Cerebellar cortex (tissue), 1 donor: ENCODE measurements at regions not wholly inside any gene's neighbourhood (a gene's known extent, or its start where the extent isn't known, plus 50 kb on each side); places are given as distances from the start of the nearest gene placed in this dataset.
"Not testable (repeated sequence)": the region's sequence is repeated elsewhere in the genome, so short reads cannot be mapped to it uniquely, and the experiment has no call there.

Source experiments
- DNase-seq: peaks from one replicate; pipeline ENCODE4 v3.0.0-alpha.2; 2015; ENCODE audit warnings: low spot score

DNA sequence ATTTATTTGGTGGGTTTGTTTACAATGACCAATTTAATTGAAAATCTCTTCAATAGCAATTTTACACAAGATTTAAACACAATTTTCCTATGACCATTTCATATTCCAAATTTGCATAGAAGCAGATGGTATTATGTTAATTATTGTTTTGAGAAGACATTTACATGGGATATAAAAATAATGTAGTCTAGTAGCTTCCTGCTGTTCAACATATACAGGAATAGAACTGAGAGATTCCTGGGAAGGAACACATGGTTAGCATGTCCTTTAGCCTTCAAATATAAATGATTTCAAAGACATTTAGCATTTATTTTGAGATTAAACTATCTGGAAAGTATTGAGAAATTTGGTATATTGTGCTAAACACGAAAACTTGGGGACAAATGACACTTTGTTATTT lies 129.6 kb downstream of the KCNE4 start:
- no peak for DNase-seq

- no peak for DNase-seq
These were observed 130.4 kb downstream of the KCNE4 start for GRCh38 chr2:223182356-223182755.

DNA sequence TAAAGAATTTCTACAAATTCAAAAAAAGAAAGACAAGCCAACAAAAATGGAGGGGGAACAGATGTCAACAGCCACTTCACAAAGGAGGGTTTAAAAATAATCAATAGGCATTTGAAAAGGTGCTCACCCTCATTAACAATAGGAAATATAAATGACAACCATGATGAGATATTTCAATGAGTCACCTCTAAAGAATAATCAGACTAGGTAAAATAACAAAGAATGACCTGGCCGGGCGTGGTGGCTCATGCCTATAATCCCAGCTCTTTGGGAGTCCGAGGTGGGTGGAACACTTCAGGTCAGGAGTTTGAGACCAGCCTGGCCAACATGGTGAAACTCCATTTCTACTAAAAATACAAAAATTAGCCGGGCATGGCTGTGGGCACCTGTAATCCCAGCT lies 133.6 kb downstream of the KCNE4 start:
- DNase-seq, result no peak

GRCh38 chr2:223187256-223187655 lies 135.3 kb downstream of the KCNE4 start:
- DNase-seq, result no peak

DNA sequence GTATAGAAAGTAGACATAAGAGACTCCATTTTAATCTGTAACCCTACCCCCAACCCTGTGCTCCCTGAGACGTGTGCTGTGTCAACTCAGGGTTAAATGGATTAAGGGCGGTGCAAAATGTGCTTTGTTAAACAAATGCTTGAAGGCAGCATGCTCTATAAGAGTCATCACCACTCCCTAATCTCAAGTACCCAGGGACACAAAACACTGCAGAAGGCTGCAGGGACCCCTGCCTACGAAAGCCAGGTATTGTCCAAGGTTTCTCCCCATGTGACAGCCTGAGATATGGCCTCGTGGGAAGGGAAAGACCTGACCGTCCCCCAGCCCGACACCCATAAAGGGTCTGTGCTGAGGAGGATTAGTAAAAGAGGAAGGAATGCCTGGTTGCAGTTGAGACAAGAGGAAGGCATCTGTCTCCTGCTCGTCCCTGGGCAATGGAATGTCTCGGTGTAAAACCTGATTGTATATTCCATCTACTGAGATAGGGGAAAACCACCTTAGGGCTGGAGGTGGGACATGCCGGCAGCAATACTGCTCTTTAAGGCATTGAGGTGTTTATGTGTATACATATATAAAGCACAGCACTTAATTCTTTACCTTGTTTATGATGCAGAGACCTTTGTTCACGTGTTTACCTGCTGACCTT lies 138.7 kb downstream of the KCNE4 start:
- DNase-seq, result not testable (repeated sequence)

- no peak for DNase-seq
These were observed 144.3 kb downstream of the KCNE4 start for GRCh38 chr2:223196331-223196730.

DNA sequence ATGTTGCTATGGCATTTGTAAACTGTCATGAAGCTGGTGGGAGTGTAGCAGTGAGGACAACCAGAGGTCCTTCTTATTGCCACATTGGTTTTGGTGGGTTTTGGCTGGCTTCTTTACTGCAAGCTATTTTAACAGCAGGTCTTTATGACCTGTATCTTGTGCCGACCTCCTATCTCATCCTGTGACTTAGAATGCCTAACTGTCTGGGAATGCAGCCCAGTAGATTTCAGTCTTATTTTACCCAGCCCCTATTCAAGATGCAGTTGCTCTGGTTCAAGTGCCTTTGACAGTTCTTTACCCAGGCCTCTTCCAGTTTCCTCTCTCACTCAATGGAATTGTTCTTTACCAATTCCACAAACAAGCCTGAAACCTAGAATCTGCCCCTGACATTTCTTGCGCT lies 145.1 kb downstream of the KCNE4 start:
- no peak for DNase-seq

DNA sequence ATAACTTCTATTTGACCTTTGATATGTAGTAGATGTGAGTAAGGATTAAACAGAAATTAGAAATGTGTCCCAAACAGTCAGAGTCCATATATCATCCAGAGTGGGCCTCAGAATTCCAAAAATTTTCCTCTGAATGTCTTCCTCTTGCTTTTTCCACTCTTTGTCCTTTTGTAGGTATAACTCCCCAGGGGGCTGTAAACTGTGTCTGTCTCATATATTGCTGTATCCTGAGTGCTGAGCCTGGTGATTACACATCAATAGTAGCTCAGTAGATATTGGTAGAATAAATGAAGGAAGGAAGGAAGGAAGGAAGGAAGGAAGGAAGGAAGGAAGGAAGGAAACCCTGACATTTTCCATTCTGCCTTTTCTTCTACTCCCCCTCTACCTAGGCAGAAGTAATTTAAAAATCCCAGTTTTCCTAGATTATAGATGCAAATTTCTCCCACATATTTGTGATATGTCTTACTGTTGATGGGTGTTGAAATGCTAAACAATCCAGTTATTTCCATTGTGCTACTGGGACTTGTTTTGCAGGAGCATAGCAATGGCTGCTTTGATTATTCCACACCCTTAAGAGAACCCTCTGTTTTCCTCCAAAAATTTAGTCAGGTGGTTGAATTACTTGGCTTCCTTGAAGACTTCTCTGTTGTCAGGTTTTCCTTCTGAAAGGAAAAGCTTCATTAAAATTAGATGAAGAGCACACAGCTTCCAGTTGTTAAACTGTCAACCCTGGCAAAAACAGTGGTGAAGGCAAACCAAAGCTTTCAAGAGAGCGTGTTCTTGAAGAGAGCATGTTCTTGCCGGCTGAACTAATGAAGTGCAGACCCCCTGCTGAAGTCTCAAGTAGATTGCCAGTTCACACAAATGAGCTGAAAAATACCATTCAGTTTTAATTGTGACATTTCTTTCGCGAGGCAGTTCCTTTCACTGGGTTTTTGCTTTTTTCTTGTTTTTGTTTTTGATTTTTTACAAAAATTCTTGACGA lies 147.8 kb downstream of the KCNE4 start:
- no peak for DNase-seq

- no peak for DNase-seq
These were observed 152.3 kb downstream of the KCNE4 start for GRCh38 chr2:223203971-223204929.

- no peak for DNase-seq
These were observed 158.5 kb downstream of the KCNE4 start for GRCh38 chr2:223210489-223210888.

DNA sequence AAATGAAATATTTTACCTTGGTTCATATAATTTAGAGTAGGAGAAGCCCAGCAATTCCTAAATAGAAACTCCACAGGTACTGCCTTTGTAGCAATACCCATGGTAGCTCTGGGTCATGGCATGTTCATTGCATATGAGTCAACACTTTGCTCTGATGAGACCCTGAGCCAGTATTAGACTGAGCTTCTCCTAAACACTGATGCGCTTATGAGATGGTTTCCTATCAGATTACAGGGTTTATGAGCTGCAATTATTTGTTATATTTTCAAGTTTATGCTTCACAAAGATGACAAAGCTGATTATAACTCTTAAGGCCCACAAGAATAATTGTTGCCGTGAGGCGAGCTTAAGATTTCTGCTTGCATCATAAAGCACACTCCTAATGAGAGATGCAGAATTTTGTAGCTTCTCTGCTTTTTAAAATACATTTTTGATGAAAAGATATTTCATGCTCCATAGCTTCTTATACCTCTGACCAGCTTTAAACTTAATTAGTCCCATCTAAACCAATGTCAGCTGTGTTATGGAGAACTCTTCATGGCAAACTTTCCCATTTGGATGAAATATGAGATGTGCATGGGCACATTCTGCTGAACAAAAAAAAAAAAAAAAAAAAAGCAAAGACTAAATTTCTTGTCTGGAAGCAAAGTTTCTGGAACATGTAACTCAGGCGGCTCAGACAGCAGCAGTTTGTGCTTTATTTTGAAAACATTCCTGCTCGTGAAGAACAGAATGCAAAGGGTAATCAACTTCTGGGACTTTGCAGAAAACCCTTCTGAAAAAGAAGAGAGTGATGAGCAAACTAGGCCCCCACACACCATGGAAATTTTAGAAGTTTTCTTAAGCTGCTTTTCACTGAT lies 162.6 kb downstream of the KCNE4 start:
- no peak for DNase-seq

DNA sequence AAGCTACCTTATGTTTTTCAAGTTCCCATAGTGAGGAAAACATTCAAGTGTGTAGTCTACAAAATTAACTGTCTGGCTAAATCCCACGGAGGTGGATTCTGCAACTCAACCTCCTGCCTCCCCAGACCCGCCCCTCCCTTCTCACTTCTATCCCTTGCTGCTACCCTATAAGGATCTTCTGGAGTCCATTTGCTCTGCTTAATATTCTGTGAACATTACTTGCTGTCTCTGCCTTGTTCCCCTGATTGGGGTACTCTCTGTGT lies 163.2 kb downstream of the KCNE4 start:
- no peak for DNase-seq

DNA sequence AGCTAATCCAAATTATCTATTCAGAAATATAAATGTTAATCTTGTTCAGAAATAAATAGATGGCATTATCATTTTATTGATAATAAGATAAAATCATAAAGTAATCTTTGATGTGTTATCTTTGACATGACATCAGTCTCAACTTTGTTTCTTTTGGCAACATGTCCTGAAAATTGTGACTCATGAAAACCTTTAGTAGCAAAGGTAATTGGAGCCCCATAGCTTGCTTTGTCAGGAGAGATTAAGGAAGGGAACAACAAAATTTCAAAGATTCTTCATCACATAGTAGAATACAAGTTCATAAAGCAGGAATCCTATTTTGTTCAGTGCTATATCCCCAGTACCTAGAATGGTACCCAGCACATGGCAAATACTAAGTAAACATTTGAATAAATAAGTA lies 165.4 kb downstream of the KCNE4 start:
- no peak for DNase-seq

- DNase-seq, result no peak
These were observed 166.7 kb downstream of the KCNE4 start for GRCh38 chr2:223218587-223219178.

GRCh38 chr2:223219872-223220657 lies 168.1 kb downstream of the KCNE4 start:
- no peak for DNase-seq

DNA sequence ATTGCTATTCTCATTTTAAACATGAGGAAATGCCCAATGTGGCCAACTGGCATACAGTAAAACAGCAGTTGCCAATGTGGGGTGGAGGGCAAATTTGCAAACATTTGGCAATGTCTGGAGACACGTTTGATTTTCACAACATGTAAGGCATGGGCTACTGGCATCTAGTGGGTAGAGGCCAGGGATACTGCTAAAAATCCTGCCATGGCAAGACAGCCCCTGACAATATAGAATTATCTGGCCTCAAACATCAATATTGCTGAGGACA lies 168.6 kb downstream of the KCNE4 start:
- DNase-seq, result no peak

DNA sequence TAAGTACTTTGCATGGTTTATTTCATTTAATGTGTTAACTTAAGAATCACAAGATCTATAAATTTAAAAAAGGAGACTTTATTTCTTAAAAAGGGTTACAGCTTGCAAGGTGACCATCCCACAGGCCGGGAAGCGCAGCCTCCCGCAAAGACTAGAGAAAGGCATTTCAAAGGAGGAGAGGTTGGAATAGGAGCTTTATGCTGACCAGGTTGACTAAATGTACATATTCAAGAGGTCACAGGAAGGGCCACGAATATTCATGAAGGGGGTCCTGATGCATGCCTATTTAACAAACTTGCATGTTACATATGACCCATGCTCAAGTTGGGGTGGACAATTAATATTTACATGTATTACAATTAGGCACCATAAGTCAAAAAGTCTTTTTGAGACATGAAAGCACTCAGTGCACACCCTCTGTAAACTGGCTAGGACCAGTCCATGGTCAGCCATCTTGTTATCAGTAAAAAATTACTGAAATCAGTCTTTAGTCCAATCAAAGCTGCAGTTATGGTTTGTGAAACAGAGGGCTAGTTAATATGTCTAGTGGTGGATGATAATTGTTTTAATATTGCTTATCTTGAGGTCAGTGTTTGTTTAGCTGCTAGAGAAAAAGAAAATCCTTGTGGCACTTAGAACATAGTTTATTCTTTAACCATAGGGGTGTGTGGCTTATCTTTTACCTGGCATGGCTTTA lies 169.3 kb downstream of the KCNE4 start:
- no peak for DNase-seq

DNA sequence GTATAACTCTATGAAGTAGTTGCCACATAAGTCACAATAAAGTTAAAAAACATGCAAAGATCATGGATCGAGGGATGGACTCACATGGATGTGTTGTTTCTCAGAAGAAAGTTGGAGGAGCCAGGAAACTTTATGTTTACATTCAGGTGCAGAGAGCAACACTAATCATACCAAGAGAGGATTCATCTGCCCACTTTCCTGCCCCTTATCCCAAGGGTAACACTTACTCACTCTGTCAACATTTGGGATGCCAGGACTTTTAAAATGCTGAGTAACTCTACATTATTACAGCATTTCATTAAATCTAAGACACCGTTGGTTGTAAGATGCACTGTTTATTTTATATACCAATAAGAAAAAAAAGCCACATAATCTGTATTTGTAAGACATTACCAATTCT lies 170.4 kb downstream of the KCNE4 start:
- DNase-seq, result no peak

GRCh38 chr2:223223156-223223555 lies 171.2 kb downstream of the KCNE4 start:
- no peak for DNase-seq

GRCh38 chr2:223225266-223225665 lies 173.3 kb downstream of the KCNE4 start:
- no peak for DNase-seq
